HUES6 (cell line): ENCODE measurements at regions not wholly inside any gene's neighbourhood (a gene's known extent, or its start where the extent isn't known, plus 50 kb on each side); places are given as distances from the start of the nearest gene placed in this dataset.

Experiments used
- H3K27ac ChIP-seq: 2 replicates; pipeline ENCODE4 v1.7.0; 2013; ENCODE audit warnings: low read depth, mild to moderate bottlenecking, low read length, inconsistent platforms
- H3K27me3 ChIP-seq: 2 replicates; pipeline ENCODE4 v1.6.1; 2013; ENCODE audit warnings: low read length; ENCODE audit not compliant: control insufficient read depth, insufficient read depth
- H3K36me3 ChIP-seq: 2 replicates; pipeline ENCODE4 v1.6.1; 2013; ENCODE audit warnings: low read length; ENCODE audit not compliant: control insufficient read depth, insufficient read depth
- H3K4me1 ChIP-seq: 2 replicates; pipeline ENCODE4 v1.6.1; 2013; ENCODE audit warnings: low read length; ENCODE audit not compliant: control insufficient read depth, insufficient read depth
- H3K4me3 ChIP-seq: 2 replicates; pipeline ENCODE4 v1.5.1; 2013; ENCODE audit warnings: low read depth, low read length
- H3K9ac ChIP-seq: one replicate; pipeline ENCODE4 v1.6.1; 2013; ENCODE audit warnings: mild to moderate bottlenecking, low read length
- H3K9me3 ChIP-seq: 2 replicates; pipeline ENCODE4 v1.6.1; 2013; ENCODE audit warnings: low read depth, low read length; ENCODE audit not compliant: control insufficient read depth, insufficient read depth

GRCh38 chr2:236338495-236339184 lies 74.4 kb upstream of the ASB18 start:
- no peak overlapping the region for H3K9ac ChIP-seq
- H3K9me3 ChIP-seq, result no peaks in the 10 kb centered on the region; the same call in 1 of the 2 replicates
- H3K4me1 ChIP-seq, result peaks cover 15% of the 10 kb centered on the region
- H3K4me3 ChIP-seq, result no peak overlapping the region
- no peaks in the 10 kb centered on the region; the same call in 1 of the 2 replicates for H3K36me3 ChIP-seq
- H3K27me3 ChIP-seq, result no peaks in the 10 kb centered on the region
- no peak overlapping the region for H3K27ac ChIP-seq

GRCh38 chr2:236340251-236340650 lies 76.0 kb upstream of the ASB18 start:
- Histone ChIP-seq H3K27ac (no peak overlapping the region), H3K27me3 (no peaks in the 10 kb centered on the region), H3K4me3 (no peak overlapping the region), H3K36me3 (no peaks in the 10 kb centered on the region; the same call in 1 of the 2 replicates), H3K9ac (no peak overlapping the region), H3K4me1 (peaks cover 24% of the 10 kb centered on the region), H3K9me3 (no peaks in the 10 kb centered on the region; the same call in 1 of the 2 replicates)

- H3K27ac ChIP-seq, result no peak overlapping the region
- H3K36me3 ChIP-seq, result no peaks in the 10 kb centered on the region; the same call in 1 of the 2 replicates
- peaks cover 27% of the 10 kb centered on the region for H3K4me1 ChIP-seq
- H3K4me3 ChIP-seq, result no peak overlapping the region
- no peaks in the 10 kb centered on the region; the same call in 1 of the 2 replicates for H3K9me3 ChIP-seq
- no peaks in the 10 kb centered on the region for H3K27me3 ChIP-seq
- no peak overlapping the region for H3K9ac ChIP-seq
These were observed 76.9 kb upstream of the ASB18 start for GRCh38 chr2:236341067-236341466.

GRCh38 chr2:236341721-236342120 lies 77.5 kb upstream of the ASB18 start:
- Histone ChIP-seq H3K4me3 (no peak overlapping the region), H3K36me3 (no peaks in the 10 kb centered on the region; the same call in 1 of the 2 replicates), H3K27me3 (no peaks in the 10 kb centered on the region), H3K27ac (no peak overlapping the region), H3K9me3 (no peaks in the 10 kb centered on the region; the same call in 1 of the 2 replicates), H3K4me1 (peaks cover 27% of the 10 kb centered on the region), H3K9ac (no peak overlapping the region)

- no peaks in the 10 kb centered on the region for H3K27me3 ChIP-seq
- no peak overlapping the region for H3K9ac ChIP-seq
- H3K27ac ChIP-seq, result no peak overlapping the region
- no peaks in the 10 kb centered on the region; the same call in 1 of the 2 replicates for H3K9me3 ChIP-seq
- H3K4me1 ChIP-seq, result peaks cover 27% of the 10 kb centered on the region
- H3K36me3 ChIP-seq, result no peaks in the 10 kb centered on the region; the same call in 1 of the 2 replicates
- no peak overlapping the region for H3K4me3 ChIP-seq
These were observed 78.3 kb upstream of the ASB18 start for GRCh38 chr2:236342507-236342906.

- H3K4me3 ChIP-seq, result no peak overlapping the region
- H3K27ac ChIP-seq, result no peak overlapping the region
These were observed 78.7 kb upstream of the ASB18 start for GRCh38 chr2:236342951-236343350.

GRCh38 chr2:236343400-236344161 lies 79.4 kb upstream of the ASB18 start:
- Histone ChIP-seq H3K36me3 (no peaks in the 10 kb centered on the region; the same call in 1 of the 2 replicates), H3K4me3 (no peak overlapping the region), H3K4me1 (peaks cover 27% of the 10 kb centered on the region), H3K27me3 (no peaks in the 10 kb centered on the region), H3K27ac (no peak overlapping the region), H3K9ac (no peak overlapping the region), H3K9me3 (no peaks in the 10 kb centered on the region; the same call in 1 of the 2 replicates)

More at GRCh38 chr2:236342951-236343350, 78.7 kb upstream of the ASB18 start:
- Histone ChIP-seq H3K36me3 (no peaks in the 10 kb centered on the region; the same call in 1 of the 2 replicates), H3K4me1 (peaks cover 27% of the 10 kb centered on the region), H3K9ac (no peak overlapping the region), H3K27me3 (no peaks in the 10 kb centered on the region), H3K9me3 (no peaks in the 10 kb centered on the region; the same call in 1 of the 2 replicates)

GRCh38 chr2:236344446-236344845 lies 80.2 kb upstream of the ASB18 start:
- Histone ChIP-seq H3K27me3 (no peaks in the 10 kb centered on the region), H3K9me3 (no peaks in the 10 kb centered on the region; the same call in 1 of the 2 replicates), H3K4me1 (peaks cover 22% of the 10 kb centered on the region), H3K36me3 (no peaks in the 10 kb centered on the region; the same call in 1 of the 2 replicates), H3K9ac (no peak overlapping the region), H3K4me3 (no peak overlapping the region), H3K27ac (no peak overlapping the region)

GRCh38 chr2:236345081-236345714 lies 81.0 kb upstream of the ASB18 start:
- Histone ChIP-seq H3K4me3 (no peak overlapping the region), H3K27ac (no peak overlapping the region), H3K27me3 (no peaks in the 10 kb centered on the region), H3K4me1 (peaks cover 22% of the 10 kb centered on the region), H3K9ac (no peak overlapping the region), H3K9me3 (no peaks in the 10 kb centered on the region; the same call in 1 of the 2 replicates), H3K36me3 (no peaks in the 10 kb centered on the region; the same call in 1 of the 2 replicates)

- Histone ChIP-seq H3K27me3 (no peaks in the 10 kb centered on the region), H3K27ac (no peak overlapping the region), H3K36me3 (no peaks in the 10 kb centered on the region; the same call in 1 of the 2 replicates), H3K9ac (no peak overlapping the region), H3K4me1 (peaks cover 20% of the 10 kb centered on the region), H3K9me3 (no peaks in the 10 kb centered on the region), H3K4me3 (no peak overlapping the region)
These were observed 82.2 kb upstream of the ASB18 start for GRCh38 chr2:236346366-236346765.
